HG03196 (cell line): ENCODE measurements at regions not wholly inside any gene's neighbourhood (a gene's known extent, or its start where the extent isn't known, plus 50 kb on each side); places are given as distances from the start of the nearest gene placed in this dataset.
"Not testable (repeated sequence)": the region's sequence is repeated elsewhere in the genome, so short reads cannot be mapped to it uniquely, and the experiment has no call there.

Source experiments
- ATAC-seq: cut with Tn5 transposase; IDR thresholded peaks from one replicate; pipeline ENCODE4 v1.9.1; 2021; ENCODE audit not compliant: unreplicated experiment

GRCh38 chr7:87007038-87007437, 52.4 kb downstream of the ELAPOR2 start:
- ATAC-seq, result no peak

GRCh38 chr7:87004956-87005355, 54.5 kb downstream of the ELAPOR2 start:
- no peak for ATAC-seq

- ATAC-seq, result no peak
Measured at GRCh38 chr7:87003872-87004798, 55.3 kb downstream of the ELAPOR2 start.

- ATAC-seq, result no peak
Measured at GRCh38 chr7:87001214-87001613, 58.2 kb downstream of the ELAPOR2 start.

- ATAC-seq, result no peak
Measured at GRCh38 chr7:87000344-87000743, 59.1 kb downstream of the ELAPOR2 start.

- no peak for ATAC-seq
Measured at GRCh38 chr7:86999750-87000149, 59.7 kb downstream of the ELAPOR2 start.

GRCh38 chr7:86995814-86996213, 63.6 kb downstream of the ELAPOR2 start:
- ATAC-seq, result no peak

GRCh38 chr7:86995052-86995725, 64.3 kb downstream of the ELAPOR2 start:
- no peak for ATAC-seq

GRCh38 chr7:86991771-86992191, 67.7 kb downstream of the ELAPOR2 start:
- no peak for ATAC-seq

GRCh38 chr7:86991093-86991769, 68.2 kb downstream of the ELAPOR2 start:
- ATAC-seq, result peak; percentile 89

GRCh38 chr7:86989407-86989806, 70.0 kb downstream of the ELAPOR2 start:
- ATAC-seq, result no peak

GRCh38 chr7:86987834-86988233, 71.6 kb downstream of the ELAPOR2 start:
- ATAC-seq, result not testable (repeated sequence)

- ATAC-seq, result not testable (repeated sequence)
Measured at GRCh38 chr7:86987358-86987757, 72.1 kb downstream of the ELAPOR2 start.

- not testable (repeated sequence) for ATAC-seq
Measured at GRCh38 chr7:86985342-86985741, 74.1 kb downstream of the ELAPOR2 start.

- not testable (repeated sequence) for ATAC-seq
Measured at GRCh38 chr7:86983654-86984053, 75.8 kb downstream of the ELAPOR2 start.

- not testable (repeated sequence) for ATAC-seq
Measured at GRCh38 chr7:86981937-86982336, 77.5 kb downstream of the ELAPOR2 start.

- ATAC-seq, result no peak
Measured at GRCh38 chr7:86981127-86981526, 78.3 kb downstream of the ELAPOR2 start.

- no peak for ATAC-seq
Measured at GRCh38 chr7:86980223-86980622, 79.2 kb downstream of the ELAPOR2 start.

- ATAC-seq, result peak; percentile 63
Measured at GRCh38 chr7:86978808-86979506, 80.5 kb downstream of the ELAPOR2 start.

GRCh38 chr7:86976958-86977357, 82.5 kb downstream of the ELAPOR2 start:
- ATAC-seq, result no peak

GRCh38 chr7:86975914-86976313, 83.5 kb downstream of the ELAPOR2 start:
- no peak for ATAC-seq
